Hepatocyte (in vitro differentiated cells): ENCODE measurements at regions not wholly inside any gene's neighbourhood (a gene's known extent, or its start where the extent isn't known, plus 50 kb on each side); places are given as distances from the start of the nearest gene placed in this dataset.

ENCODE experiments used
- EZH2 ChIP-seq: fragments of 200-600 bp; sonication (generic); IDR thresholded peaks from 2 replicates; pipeline ENCODE4 v1.6.1; 2016; ENCODE audit warnings: antibody characterized with exemption, mild to moderate bottlenecking, borderline replicate concordance
- EZH2phosphoT487 ChIP-seq: fragments of 200-600 bp; sonication (generic); IDR thresholded peaks from one replicate; pipeline ENCODE4 v1.6.1; 2018; ENCODE audit warnings: antibody characterized with exemption, mild to moderate bottlenecking, low read depth, moderate library complexity; ENCODE audit not compliant: unreplicated experiment, severe bottlenecking
- TF ChIP-seq, protein P1 (sequence below): fragments of 200-600 bp; sonication (generic); IDR thresholded peaks from 2 replicates; pipeline ENCODE4 v1.5.1; 2016; ENCODE audit warnings: antibody characterized with exemption, mild to moderate bottlenecking; ENCODE audit not compliant: poor library complexity

DNA sequence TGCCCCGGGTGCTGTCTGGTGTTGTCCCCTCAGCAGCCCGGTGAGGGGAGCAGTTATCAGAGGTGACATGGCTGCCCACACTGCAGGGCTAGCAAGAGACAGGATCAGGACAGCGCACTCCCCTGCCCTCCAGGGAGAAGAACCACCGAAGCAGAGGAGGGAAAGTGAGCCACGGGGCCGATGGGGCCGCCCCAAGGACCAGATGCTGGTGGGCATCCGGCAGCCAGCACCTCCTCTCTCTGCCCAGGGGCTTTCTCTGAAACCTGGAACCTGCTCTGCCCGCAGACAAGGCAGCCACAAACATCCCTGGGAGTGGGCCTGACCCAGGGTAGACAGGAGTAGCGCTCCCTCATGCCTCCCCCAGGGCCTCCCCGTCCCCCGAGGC is 163.0 kb upstream of the CST7 start:
- TF ChIP-seq EZH2phosphoT487 (no peak), EZH2 (no peak)
- TF ChIP-seq, protein P1, sequence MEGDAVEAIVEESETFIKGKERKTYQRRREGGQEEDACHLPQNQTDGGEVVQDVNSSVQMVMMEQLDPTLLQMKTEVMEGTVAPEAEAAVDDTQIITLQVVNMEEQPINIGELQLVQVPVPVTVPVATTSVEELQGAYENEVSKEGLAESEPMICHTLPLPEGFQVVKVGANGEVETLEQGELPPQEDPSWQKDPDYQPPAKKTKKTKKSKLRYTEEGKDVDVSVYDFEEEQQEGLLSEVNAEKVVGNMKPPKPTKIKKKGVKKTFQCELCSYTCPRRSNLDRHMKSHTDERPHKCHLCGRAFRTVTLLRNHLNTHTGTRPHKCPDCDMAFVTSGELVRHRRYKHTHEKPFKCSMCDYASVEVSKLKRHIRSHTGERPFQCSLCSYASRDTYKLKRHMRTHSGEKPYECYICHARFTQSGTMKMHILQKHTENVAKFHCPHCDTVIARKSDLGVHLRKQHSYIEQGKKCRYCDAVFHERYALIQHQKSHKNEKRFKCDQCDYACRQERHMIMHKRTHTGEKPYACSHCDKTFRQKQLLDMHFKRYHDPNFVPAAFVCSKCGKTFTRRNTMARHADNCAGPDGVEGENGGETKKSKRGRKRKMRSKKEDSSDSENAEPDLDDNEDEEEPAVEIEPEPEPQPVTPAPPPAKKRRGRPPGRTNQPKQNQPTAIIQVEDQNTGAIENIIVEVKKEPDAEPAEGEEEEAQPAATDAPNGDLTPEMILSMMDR: no peak
